H9 (cell line): ENCODE measurements at regions not wholly inside any gene's neighbourhood (a gene's known extent, or its start where the extent isn't known, plus 50 kb on each side); places are given as distances from the start of the nearest gene placed in this dataset.

ENCODE experiments used
- DNase-seq: peaks from one replicate; pipeline ENCODE4 v3.0.0-alpha.2; 2017
- H2AFZ ChIP-seq: one replicate; pipeline ENCODE4 v1.6.1; 2013; ENCODE audit warnings: mild to moderate bottlenecking, low read length, control low read depth, moderate library complexity
- H2AK5ac ChIP-seq: 2 replicates; pipeline ENCODE4 v1.6.1; 2013; ENCODE audit warnings: low read length, control low read depth, mixed read lengths; ENCODE audit not compliant: insufficient read length
- H2BK120ac ChIP-seq: one replicate; pipeline ENCODE4 v1.6.1; 2013; ENCODE audit warnings: low read depth, mild to moderate bottlenecking, low read length, control low read depth, inconsistent platforms; ENCODE audit not compliant: poor library complexity, severe bottlenecking
- H2BK12ac ChIP-seq: 2 replicates; pipeline ENCODE4 v1.6.1; 2013; ENCODE audit warnings: low read length, control low read depth, mixed read lengths, low read depth; ENCODE audit not compliant: insufficient read length
- H2BK15ac ChIP-seq: 2 replicates; pipeline ENCODE4 v1.6.1; 2013; ENCODE audit warnings: low read depth, low read length, control low read depth
- H2BK20ac ChIP-seq: one replicate; pipeline ENCODE4 v1.6.1; 2013; ENCODE audit warnings: low read depth, mild to moderate bottlenecking, low read length, control low read depth, inconsistent platforms; ENCODE audit not compliant: poor library complexity, severe bottlenecking
- H2BK5ac ChIP-seq: 2 replicates; pipeline ENCODE4 v1.6.1; 2013; ENCODE audit warnings: low read length, control low read depth, mixed read lengths; ENCODE audit not compliant: insufficient read length
- H3K14ac ChIP-seq: 2 replicates; pipeline ENCODE4 v1.6.1; 2013; ENCODE audit warnings: low read length, control low read depth; ENCODE audit not compliant: insufficient read depth
- H3K18ac ChIP-seq: 2 replicates; pipeline ENCODE4 v1.6.1; 2013; ENCODE audit warnings: low read depth, mild to moderate bottlenecking, mixed read lengths, low read length, control low read depth; ENCODE audit not compliant: insufficient read length
- H3K23ac ChIP-seq: 2 replicates; pipeline ENCODE4 v1.6.1; 2013; ENCODE audit warnings: low read length, control low read depth, mixed read lengths, low read depth; ENCODE audit not compliant: insufficient read length
- H3K23me2 ChIP-seq: 2 replicates; pipeline ENCODE4 v1.6.1; 2013; ENCODE audit warnings: low read depth, mild to moderate bottlenecking, mixed read lengths, low read length, control low read depth; ENCODE audit not compliant: insufficient read length, poor library complexity, severe bottlenecking
- H3K27ac ChIP-seq: 2 replicates; pipeline ENCODE4 v1.5.1; 2013; ENCODE audit warnings: low read length, control low read depth, mixed read lengths, low read depth; ENCODE audit not compliant: insufficient read length
- H3K27me3 ChIP-seq: 2 replicates; pipeline ENCODE4 v1.6.1; 2013; ENCODE audit warnings: low read length, control low read depth, inconsistent platforms; ENCODE audit not compliant: insufficient read depth
- H3K4ac ChIP-seq: 2 replicates; pipeline ENCODE4 v1.6.1; 2013; ENCODE audit warnings: low read depth, mild to moderate bottlenecking, control low read depth, inconsistent platforms, low read length, moderate library complexity
- H3K4me1 ChIP-seq: 2 replicates; pipeline ENCODE4 v1.6.1; 2013; ENCODE audit warnings: low read length, control low read depth, inconsistent platforms; ENCODE audit not compliant: insufficient read depth
- H3K4me2 ChIP-seq: 2 replicates; pipeline ENCODE4 v1.6.1; 2013; ENCODE audit warnings: low read length, control low read depth, mixed read lengths; ENCODE audit not compliant: insufficient read length, insufficient read depth
- H3K56ac ChIP-seq: 2 replicates; pipeline ENCODE4 v1.6.1; 2013; ENCODE audit warnings: low read depth, mild to moderate bottlenecking, mixed read lengths, low read length, control low read depth; ENCODE audit not compliant: insufficient read length
- H3K79me1 ChIP-seq: 2 replicates; pipeline ENCODE4 v1.6.1; 2013; ENCODE audit warnings: low read depth, mild to moderate bottlenecking, moderate library complexity, low read length, control low read depth, inconsistent platforms; ENCODE audit not compliant: insufficient read depth, poor library complexity, severe bottlenecking
- H3K79me2 ChIP-seq: 2 replicates; pipeline ENCODE4 v1.6.1; 2013; ENCODE audit warnings: low read length, control low read depth, inconsistent platforms; ENCODE audit not compliant: insufficient read depth
- H3K9ac ChIP-seq: 2 replicates; pipeline ENCODE4 v1.6.1; 2013; ENCODE audit warnings: low read length, control low read depth, mixed read lengths; ENCODE audit not compliant: insufficient read length; ENCODE audit errors: extremely low read depth
- H3K9me3 ChIP-seq: one replicate; pipeline ENCODE4 v1.6.1; 2013; ENCODE audit warnings: low read depth, low read length, inconsistent platforms; ENCODE audit not compliant: control insufficient read depth
- H3T11ph ChIP-seq: one replicate; pipeline ENCODE4 v1.6.1; 2013; ENCODE audit warnings: mild to moderate bottlenecking, low read length, control low read depth, inconsistent platforms
- H4K20me1 ChIP-seq: one replicate; pipeline ENCODE4 v1.6.1; 2013; ENCODE audit not compliant: control insufficient read depth, insufficient read length, insufficient read depth
- H4K5ac ChIP-seq: 2 replicates; pipeline ENCODE4 v1.6.1; 2013; ENCODE audit warnings: low read depth, mild to moderate bottlenecking, mixed read lengths, low read length, control low read depth; ENCODE audit not compliant: insufficient read length
- H4K8ac ChIP-seq: replicated peaks from 2 replicates; pipeline ENCODE4 v1.6.1; 2013; ENCODE audit warnings: low read length, control low read depth, mixed read lengths, low read depth; ENCODE audit not compliant: insufficient read length
- H4K91ac ChIP-seq: 2 replicates; pipeline ENCODE4 v1.6.1; 2013; ENCODE audit warnings: low read depth, mild to moderate bottlenecking, moderate library complexity, mixed read lengths, low read length, control low read depth; ENCODE audit not compliant: insufficient read length
- H3K27ac Mint-ChIP-seq, 3 experiments: 2 replicates in 2 of 3; 3 replicates in 1 of 3; pipeline ENCODE4 v1.8.0; 2020 to 2021; ENCODE audit warnings: mixed read lengths in 3 of 3, mild to moderate bottlenecking in 1 of 3, moderate library complexity in 1 of 3
- H3K27me3 Mint-ChIP-seq: 2 replicates; pipeline ENCODE4 v1.8.0; 2021; ENCODE audit warnings: low read depth, mild to moderate bottlenecking, moderate library complexity, mixed read lengths
- H3K36me3 Mint-ChIP-seq, 3 experiments: 2 replicates in 2 of 3; 3 replicates in 1 of 3; pipeline ENCODE4 v1.8.0; 2020 to 2021; ENCODE audit warnings: low read depth in 3 of 3, mixed read lengths in 3 of 3; ENCODE audit not compliant: insufficient read depth in 1 of 3
- H3K4me1 Mint-ChIP-seq, 2 experiments: 2 replicates each; pipeline ENCODE4 v1.8.0; 2020; ENCODE audit warnings: mixed read lengths in 2 of 2
- H3K4me3 Mint-ChIP-seq, 2 experiments: 2 replicates in 1 of 2; 3 replicates in 1 of 2; pipeline ENCODE4 v1.8.0; 2020 to 2021; ENCODE audit warnings: mild to moderate bottlenecking in 2 of 2, mixed read lengths in 2 of 2, moderate library complexity in 1 of 2
- H3K9me3 Mint-ChIP-seq, 2 experiments: 2 replicates in 1 of 2; 3 replicates in 1 of 2; pipeline ENCODE4 v1.8.0; 2020; ENCODE audit warnings: mild to moderate bottlenecking in 2 of 2, mixed read lengths in 2 of 2, moderate library complexity in 1 of 2
- CTCF ChIP-seq: fragments of 200-600 bp; sonication (generic); conservative IDR thresholded peaks from 3 replicates; pipeline ENCODE4 v1.8.0; 2021; ENCODE audit warnings: antibody characterized with exemption, mild to moderate bottlenecking
- WGBS: extraction: QIAGEN DNeasy Blood & Tissue Kit; methylation state at CpG from one replicate; pipeline ENCODE4 v1.1.7; 2013; ENCODE audit warnings: missing lambda C conversion rate, low lambda C conversion rate, mixed read lengths; ENCODE audit not compliant: insufficient read length; ENCODE audit errors: extremely low coverage; 5-methylcytosine and 5-hydroxymethylcytosine counted together

- H3K23me2 ChIP-seq = no peaks in the 10 kb centered on the region
- WGBS = no CpG with 5 or more reads among the region's 3 CpGs
Observed at GRCh38 chr1:224802617-224803016, 126.9 kb upstream of the DNAH14 start.

More at GRCh38 chr1:224802617-224803016, 126.9 kb upstream of the DNAH14 start:
- Histone ChIP-seq H3K4me2 (no peak overlapping the region), H2BK20ac (peak overlapping the region; percentile 64), H2AFZ (no peak overlapping the region), H4K20me1 (no peaks in the 10 kb centered on the region), H3K79me1 (no peaks in the 10 kb centered on the region), H4K5ac (no peak overlapping the region), H3T11ph (no peak overlapping the region), H3K56ac (no peak overlapping the region), H3K79me2 (no peaks in the 10 kb centered on the region), H3K9me3 (no peaks in the 10 kb centered on the region), H3K14ac (no peak overlapping the region), H3K4me1 (peaks cover 10% of the 10 kb centered on the region; the same call in 1 of the 2 replicates), H2AK5ac (no peak overlapping the region), H2BK5ac (no peak overlapping the region), H3K23ac (no peak overlapping the region), H2BK12ac (no peak overlapping the region), H3K27ac (no peak overlapping the region), H3K18ac (no peak overlapping the region), H2BK120ac (no peak overlapping the region), H3K4ac (no peak overlapping the region), H2BK15ac (no peak overlapping the region), H3K9ac (no peak overlapping the region), H3K27me3 (no peaks in the 10 kb centered on the region), H4K91ac (no peak overlapping the region), H4K8ac (no peak overlapping the region)
- DNase-seq = no peak
- no peaks in the 10 kb centered on the region; a peak in 2 of 5 replicates for H3K9me3 Mint-ChIP-seq
- H3K4me3 Mint-ChIP-seq = no peak overlapping the region
- no peak overlapping the region for H3K27ac Mint-ChIP-seq
- peaks cover 2% of the 10 kb centered on the region; the same call in 1 of the 2 replicates for H3K27me3 Mint-ChIP-seq
- H3K4me1 Mint-ChIP-seq = peaks cover 30 to 38% of the 10 kb centered on the region in 2 experiments
- no peak for TF ChIP-seq CTCF
- H3K36me3 Mint-ChIP-seq = peaks cover 0 to 5% (median 0%) of the 10 kb centered on the region in 3 experiments; a peak in 3 of 7 replicates
